ENCODE measurements at regions not wholly inside any gene's neighbourhood (a gene's known extent, or its start where the extent isn't known, plus 50 kb on each side); places are given as distances from the start of the nearest gene placed in this dataset.
"Not testable (repeated sequence)": the region's sequence is repeated elsewhere in the genome, so short reads cannot be mapped to it uniquely, and the experiment has no call there.

GRCh38 chr15:67947254-67948039, 106.7 kb upstream of the PIAS1 start:
- no peak for TF ChIP-seq FOXP4 (CRISPR knock-in tag; IDR thresholded peaks at IDR 0.05)
- H3K36me3 Mint-ChIP-seq: 0 out of 2 replicates have a peak, but pooled peaks cover 4% of the 10 kb centered on the region
- no peak overlapping the region for H3K4me3 Mint-ChIP-seq
- H3K27me3 Mint-ChIP-seq (ENCODE audit: low read depth): peaks cover 9% of the 10 kb centered on the region
- H3K27ac Mint-ChIP-seq: no peak overlapping the region
- CTCF ChIA-PET: no interaction called here
- peaks cover 11% of the 10 kb centered on the region for H3K9me3 Mint-ChIP-seq
- DNase-seq (ENCODE audit: low spot score) (no peak), ATAC-seq (no peak)
- H3K4me1 Mint-ChIP-seq: peaks cover 20% of the 10 kb centered on the region
- POLR2A ChIA-PET: interaction anchor here (0.5 kb wide), 1 partner anchor 45 kb away, joined by 9 read pairs; no protein-coding TSS in a partner anchor

GRCh38 chr15:67948215-67948614, 105.9 kb upstream of the PIAS1 start:
- Mint-ChIP-seq H3K27ac (no peak overlapping the region), H3K9me3 (peaks cover 13% of the 10 kb centered on the region), H3K4me1 (peaks cover 20% of the 10 kb centered on the region), H3K36me3 (0 out of 2 replicates have a peak, but pooled peaks cover 4% of the 10 kb centered on the region), H3K27me3 (ENCODE audit: low read depth) (peaks cover 9% of the 10 kb centered on the region), H3K4me3 (no peak overlapping the region)
- ATAC-seq (no peak), DNase-seq (ENCODE audit: low spot score) (no peak)
- POLR2A ChIA-PET: no interaction called here
- CTCF ChIA-PET: no interaction called here
- TF ChIP-seq NR1H2 (CRISPR knock-in tag; IDR thresholded peaks at IDR 0.05) (no peak), PREB (CRISPR knock-in tag; IDR thresholded peaks at IDR 0.05; ENCODE audit: borderline replicate concordance) (no peak), JUN (CRISPR knock-in tag; IDR thresholded peaks at IDR 0.05) (no peak), CTCF (IDR thresholded peaks at IDR 0.05) (no peak), TEAD1 (CRISPR knock-in tag; IDR thresholded peaks at IDR 0.05) (no peak), NR3C1 (CRISPR knock-in tag; conservative IDR thresholded peaks at IDR 0.05; ENCODE audit: low read depth) (no peak), NFE2L1 (CRISPR knock-in tag; IDR thresholded peaks at IDR 0.05) (no peak), STAT6 (CRISPR knock-in tag; conservative IDR thresholded peaks at IDR 0.05; ENCODE audit: low read depth) (no peak), ELF4 (CRISPR knock-in tag; IDR thresholded peaks at IDR 0.05; ENCODE audit: low read depth) (no peak), NFATC4 (CRISPR knock-in tag; IDR thresholded peaks at IDR 0.05) (no peak), SP1 (CRISPR knock-in tag; conservative IDR thresholded peaks at IDR 0.05) (no peak), IRF2 (CRISPR knock-in tag; IDR thresholded peaks at IDR 0.05; ENCODE audit: borderline replicate concordance, low read depth) (no peak), E2F5 (CRISPR knock-in tag; IDR thresholded peaks at IDR 0.05) (no peak), ZBTB21 (CRISPR knock-in tag; IDR thresholded peaks at IDR 0.05; ENCODE audit: borderline replicate concordance) (no peak), ZNF281 (CRISPR knock-in tag; IDR thresholded peaks at IDR 0.05) (no peak)

GRCh38 chr15:67951187-67951586, 102.9 kb upstream of the PIAS1 start:
- H3K27ac Mint-ChIP-seq; H3K27me3 Mint-ChIP-seq (ENCODE audit: low read depth); H3K36me3 Mint-ChIP-seq; POLR2A ChIA-PET; ATAC-seq; H3K4me1 Mint-ChIP-seq; H3K4me3 Mint-ChIP-seq; CTCF ChIA-PET; DNase-seq (ENCODE audit: low spot score): not testable (repeated sequence)
- peaks cover 18% of the 10 kb centered on the region for H3K9me3 Mint-ChIP-seq

All from WTC11 (cell line).